Mesendoderm (in vitro differentiated cells): ENCODE measurements at regions not wholly inside any gene's neighbourhood (a gene's known extent, or its start where the extent isn't known, plus 50 kb on each side); places are given as distances from the start of the nearest gene placed in this dataset.

Experiments used
- DNase-seq: peaks from one replicate; pipeline ENCODE4 v3.0.0; 2013
- H2AK5ac ChIP-seq: 2 replicates; pipeline ENCODE4 v1.6.1; 2013; ENCODE audit warnings: low read length, inconsistent platforms
- H2BK120ac ChIP-seq: 2 replicates; pipeline ENCODE4 v1.6.1; 2013; ENCODE audit warnings: low read depth, mild to moderate bottlenecking, low read length, moderate library complexity, mixed read lengths
- H2BK15ac ChIP-seq: replicated peaks from 2 replicates; pipeline ENCODE4 v1.6.1; 2013; ENCODE audit warnings: low read depth, mild to moderate bottlenecking, moderate library complexity
- H2BK5ac ChIP-seq: 2 replicates; pipeline ENCODE4 v1.6.1; 2013; ENCODE audit warnings: low read length, inconsistent platforms
- H3K18ac ChIP-seq: 2 replicates; pipeline ENCODE4 v1.6.1; 2013; ENCODE audit warnings: mild to moderate bottlenecking, low read length, mixed read lengths
- H3K23ac ChIP-seq: one replicate; pipeline ENCODE4 v1.6.1; 2013; ENCODE audit warnings: low read length
- H3K27ac ChIP-seq: 2 replicates; pipeline ENCODE4 v1.5.1; 2013; ENCODE audit warnings: low read depth, mild to moderate bottlenecking, inconsistent platforms, low read length, moderate library complexity
- H3K27me3 ChIP-seq: 2 replicates; pipeline ENCODE4 v1.6.1; 2013; ENCODE audit warnings: low read length, control low read depth, mild to moderate bottlenecking, inconsistent platforms; ENCODE audit not compliant: insufficient read depth, poor library complexity
- H3K36me3 ChIP-seq: 2 replicates; pipeline ENCODE4 v1.6.1; 2013; ENCODE audit warnings: low read length, inconsistent platforms; ENCODE audit not compliant: control insufficient read depth, insufficient read depth
- H3K4ac ChIP-seq: one replicate; pipeline ENCODE4 v1.6.1; 2013; ENCODE audit warnings: low read depth, mild to moderate bottlenecking, low read length, moderate library complexity
- H3K4me1 ChIP-seq: 2 replicates; pipeline ENCODE4 v1.6.1; 2013; ENCODE audit warnings: low read depth, low read length, inconsistent platforms; ENCODE audit not compliant: control insufficient read depth
- H3K4me2 ChIP-seq: 2 replicates; pipeline ENCODE4 v1.6.1; 2013; ENCODE audit warnings: low read length
- H3K4me3 ChIP-seq: 2 replicates; pipeline ENCODE4 v1.5.1; 2013; ENCODE audit warnings: mild to moderate bottlenecking, low read length
- H3K56ac ChIP-seq: one replicate; pipeline ENCODE4 v1.6.1; 2013; ENCODE audit warnings: low read length
- H3K79me1 ChIP-seq: 2 replicates; pipeline ENCODE4 v1.6.1; 2013; ENCODE audit warnings: low read length, inconsistent platforms
- H3K79me2 ChIP-seq: 2 replicates; pipeline ENCODE4 v1.6.1; 2013; ENCODE audit warnings: mild to moderate bottlenecking, low read length; ENCODE audit not compliant: control insufficient read depth, insufficient read depth
- H3K9ac ChIP-seq: 2 replicates; pipeline ENCODE4 v1.6.1; 2013; ENCODE audit warnings: low read length, inconsistent platforms
- H4K5ac ChIP-seq: one replicate; pipeline ENCODE4 v1.6.1; 2013; ENCODE audit warnings: low read length
- H4K8ac ChIP-seq: one replicate; pipeline ENCODE4 v1.6.1; 2013; ENCODE audit warnings: low read depth, mild to moderate bottlenecking, control low read depth, low read length, moderate library complexity
- WGBS: extraction: QIAGEN DNeasy Blood & Tissue Kit; methylation state at CpG from one replicate; pipeline ENCODE4 v1.1.7; 2013; ENCODE audit warnings: low lambda C conversion rate, missing lambda C conversion rate; ENCODE audit not compliant: insufficient coverage; ENCODE audit errors: extremely low coverage; 5-methylcytosine and 5-hydroxymethylcytosine counted together

- Histone ChIP-seq H3K27me3 (no peaks in the 10 kb centered on the region), H3K4me3 (no peak overlapping the region), H3K4me2 (no peak overlapping the region), H4K5ac (no peak overlapping the region), H3K56ac (no peak overlapping the region), H3K36me3 (no peaks in the 10 kb centered on the region), H3K4me1 (no peaks in the 10 kb centered on the region), H3K79me1 (no peaks in the 10 kb centered on the region), H2BK120ac (no peak overlapping the region), H3K9ac (no peak overlapping the region), H3K4ac (no peak overlapping the region), H3K18ac (no peak overlapping the region), H3K23ac (no peak overlapping the region), H3K27ac (no peak overlapping the region), H2BK15ac (no peak overlapping the region), H4K8ac (no peak overlapping the region), H2AK5ac (no peak overlapping the region), H2BK5ac (no peak overlapping the region), H3K79me2 (no peaks in the 10 kb centered on the region)
- no peak for DNase-seq
- WGBS, result no CpG with 5 or more reads among the region's 3 CpGs
Observed at GRCh38 chr12:74610711-74611110, 73.1 kb downstream of the ATXN7L3B start.

- Histone ChIP-seq H3K4me1 (no peaks in the 10 kb centered on the region), H3K36me3 (no peaks in the 10 kb centered on the region), H2BK5ac (no peak overlapping the region), H4K5ac (no peak overlapping the region), H3K79me1 (no peaks in the 10 kb centered on the region), H3K4me2 (no peak overlapping the region), H3K4me3 (no peak overlapping the region), H2BK120ac (no peak overlapping the region), H3K27ac (no peak overlapping the region), H2AK5ac (no peak overlapping the region), H2BK15ac (no peak overlapping the region), H3K56ac (no peak overlapping the region), H3K4ac (no peak overlapping the region), H3K27me3 (no peaks in the 10 kb centered on the region), H3K23ac (no peak overlapping the region), H3K18ac (no peak overlapping the region), H3K79me2 (no peaks in the 10 kb centered on the region), H3K9ac (no peak overlapping the region), H4K8ac (no peak overlapping the region)
- DNase-seq, result no peak
Observed at GRCh38 chr12:74614426-74614825, 76.8 kb downstream of the ATXN7L3B start.

GRCh38 chr12:74619084-74619483 lies 81.4 kb downstream of the ATXN7L3B start:
- H3K18ac ChIP-seq, result no peak overlapping the region
- no peak overlapping the region for H3K4me2 ChIP-seq
- H3K79me2 ChIP-seq, result no peaks in the 10 kb centered on the region
- no peak overlapping the region for H3K4ac ChIP-seq
- H3K4me1 ChIP-seq, result no peaks in the 10 kb centered on the region
- WGBS, result no CpG with 5 or more reads among the region's 2 CpGs
- H2BK120ac ChIP-seq, result no peak overlapping the region
- no peak overlapping the region for H3K4me3 ChIP-seq
- H4K8ac ChIP-seq, result no peak overlapping the region
- no peak overlapping the region for H2BK15ac ChIP-seq
- no peak overlapping the region for H2BK5ac ChIP-seq
- no peak overlapping the region for H3K56ac ChIP-seq
- H3K27me3 ChIP-seq, result no peaks in the 10 kb centered on the region
- DNase-seq, result no peak
- H3K79me1 ChIP-seq, result no peaks in the 10 kb centered on the region
- no peaks in the 10 kb centered on the region for H3K36me3 ChIP-seq
- H4K5ac ChIP-seq, result no peak overlapping the region
- H3K23ac ChIP-seq, result no peak overlapping the region
- H2AK5ac ChIP-seq, result no peak overlapping the region
- H3K27ac ChIP-seq, result no peak overlapping the region
- H3K9ac ChIP-seq, result no peak overlapping the region

GRCh38 chr12:74619884-74620283 lies 82.2 kb downstream of the ATXN7L3B start:
- no peak overlapping the region for H3K4me2 ChIP-seq
- no peaks in the 10 kb centered on the region for H3K79me2 ChIP-seq
- H3K79me1 ChIP-seq, result no peaks in the 10 kb centered on the region
- H2AK5ac ChIP-seq, result no peak overlapping the region
- DNase-seq, result no peak
- H3K4me1 ChIP-seq, result no peaks in the 10 kb centered on the region
- no CpG with 5 or more reads among the region's 1 CpG for WGBS
- H3K56ac ChIP-seq, result no peak overlapping the region
- H2BK15ac ChIP-seq, result no peak overlapping the region
- H4K5ac ChIP-seq, result no peak overlapping the region
- no peak overlapping the region for H3K18ac ChIP-seq
- H3K27ac ChIP-seq, result no peak overlapping the region
- no peak overlapping the region for H3K4me3 ChIP-seq
- H3K23ac ChIP-seq, result no peak overlapping the region
- no peaks in the 10 kb centered on the region for H3K27me3 ChIP-seq
- H2BK120ac ChIP-seq, result no peak overlapping the region
- H3K4ac ChIP-seq, result no peak overlapping the region
- no peak overlapping the region for H2BK5ac ChIP-seq
- no peak overlapping the region for H3K9ac ChIP-seq
- no peaks in the 10 kb centered on the region for H3K36me3 ChIP-seq
- no peak overlapping the region for H4K8ac ChIP-seq

- Histone ChIP-seq H2BK5ac (no peak overlapping the region), H3K79me2 (no peaks in the 10 kb centered on the region), H3K4me1 (no peaks in the 10 kb centered on the region), H3K36me3 (no peaks in the 10 kb centered on the region), H3K9ac (no peak overlapping the region), H3K4me3 (no peak overlapping the region), H3K27me3 (no peaks in the 10 kb centered on the region), H3K56ac (no peak overlapping the region), H3K23ac (no peak overlapping the region), H3K79me1 (no peaks in the 10 kb centered on the region), H3K4me2 (no peak overlapping the region), H2AK5ac (no peak overlapping the region), H3K4ac (no peak overlapping the region), H3K27ac (no peak overlapping the region), H4K8ac (no peak overlapping the region), H3K18ac (no peak overlapping the region), H2BK120ac (no peak overlapping the region), H4K5ac (no peak overlapping the region), H2BK15ac (no peak overlapping the region)
- no CpG with 5 or more reads among the region's 2 CpGs for WGBS
- DNase-seq, result no peak
Observed at GRCh38 chr12:74620921-74621320, 83.3 kb downstream of the ATXN7L3B start.

GRCh38 chr12:74624201-74624600 lies 86.6 kb downstream of the ATXN7L3B start:
- Histone ChIP-seq H3K36me3 (no peaks in the 10 kb centered on the region), H2BK120ac (no peak overlapping the region), H3K4me1 (no peaks in the 10 kb centered on the region), H2BK5ac (no peak overlapping the region), H4K5ac (no peak overlapping the region), H3K27me3 (no peaks in the 10 kb centered on the region), H3K27ac (no peak overlapping the region), H3K79me2 (no peaks in the 10 kb centered on the region), H4K8ac (no peak overlapping the region), H3K18ac (no peak overlapping the region), H3K9ac (no peak overlapping the region), H2BK15ac (no peak overlapping the region), H3K79me1 (no peaks in the 10 kb centered on the region), H3K56ac (no peak overlapping the region), H3K4ac (no peak overlapping the region), H3K23ac (no peak overlapping the region), H2AK5ac (no peak overlapping the region), H3K4me2 (no peak overlapping the region), H3K4me3 (no peak overlapping the region)
- no peak for DNase-seq
- no CpG with 5 or more reads among the region's 3 CpGs for WGBS
